C4-2B (cell line): ENCODE measurements at regions not wholly inside any gene's neighbourhood (a gene's known extent, or its start where the extent isn't known, plus 50 kb on each side); places are given as distances from the start of the nearest gene placed in this dataset.

ENCODE experiments used
- H3K27ac ChIP-seq: fragments of 450-650 bp; 2 replicates; pipeline ENCODE4 v1.5.1; 2017
- ZFX ChIP-seq: fragments of 450-650 bp; IDR thresholded peaks from 2 replicates; pipeline ENCODE4 v1.6.1; 2017
- TF ChIP-seq, protein P1 (sequence below): fragments of 450-650 bp; conservative IDR thresholded peaks from 2 replicates; pipeline ENCODE4 v1.5.1; 2017; ENCODE audit warnings: mild to moderate bottlenecking

- no peak overlapping the region for H3K27ac ChIP-seq
- TF ChIP-seq, protein P1, sequence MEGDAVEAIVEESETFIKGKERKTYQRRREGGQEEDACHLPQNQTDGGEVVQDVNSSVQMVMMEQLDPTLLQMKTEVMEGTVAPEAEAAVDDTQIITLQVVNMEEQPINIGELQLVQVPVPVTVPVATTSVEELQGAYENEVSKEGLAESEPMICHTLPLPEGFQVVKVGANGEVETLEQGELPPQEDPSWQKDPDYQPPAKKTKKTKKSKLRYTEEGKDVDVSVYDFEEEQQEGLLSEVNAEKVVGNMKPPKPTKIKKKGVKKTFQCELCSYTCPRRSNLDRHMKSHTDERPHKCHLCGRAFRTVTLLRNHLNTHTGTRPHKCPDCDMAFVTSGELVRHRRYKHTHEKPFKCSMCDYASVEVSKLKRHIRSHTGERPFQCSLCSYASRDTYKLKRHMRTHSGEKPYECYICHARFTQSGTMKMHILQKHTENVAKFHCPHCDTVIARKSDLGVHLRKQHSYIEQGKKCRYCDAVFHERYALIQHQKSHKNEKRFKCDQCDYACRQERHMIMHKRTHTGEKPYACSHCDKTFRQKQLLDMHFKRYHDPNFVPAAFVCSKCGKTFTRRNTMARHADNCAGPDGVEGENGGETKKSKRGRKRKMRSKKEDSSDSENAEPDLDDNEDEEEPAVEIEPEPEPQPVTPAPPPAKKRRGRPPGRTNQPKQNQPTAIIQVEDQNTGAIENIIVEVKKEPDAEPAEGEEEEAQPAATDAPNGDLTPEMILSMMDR, result no peak
- TF ChIP-seq ZFX, result no peak
Measured at GRCh38 chr16:86783636-86784626, 205.6 kb downstream of the FOXL1 start.

- H3K27ac ChIP-seq, result no peak overlapping the region
- no peak for TF ChIP-seq ZFX
- TF ChIP-seq, protein P1, result no peak
Measured at GRCh38 chr16:86786338-86786737, 208.0 kb downstream of the FOXL1 start.

DNA sequence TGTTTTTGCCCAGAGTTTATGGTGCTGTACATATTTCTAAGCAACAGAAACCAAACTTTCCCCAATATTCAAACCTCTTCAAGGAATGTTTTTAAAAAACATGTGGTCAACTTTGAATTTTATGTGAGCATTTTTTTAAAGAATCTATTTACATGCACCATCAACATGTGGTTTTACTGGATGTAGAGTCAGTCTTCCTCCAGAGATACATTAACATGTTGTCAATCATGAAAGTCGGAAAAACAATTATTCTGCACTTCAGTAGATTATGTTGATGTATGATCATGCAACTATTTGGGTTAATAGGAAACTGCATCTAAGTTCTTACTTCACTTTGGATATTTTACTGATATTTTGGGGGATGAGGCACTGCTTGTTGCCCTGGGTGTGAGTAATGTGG, 208.6 kb downstream of the FOXL1 start:
- TF ChIP-seq, protein P1, result no peak
- no peak for TF ChIP-seq ZFX
- no peak overlapping the region for H3K27ac ChIP-seq

DNA sequence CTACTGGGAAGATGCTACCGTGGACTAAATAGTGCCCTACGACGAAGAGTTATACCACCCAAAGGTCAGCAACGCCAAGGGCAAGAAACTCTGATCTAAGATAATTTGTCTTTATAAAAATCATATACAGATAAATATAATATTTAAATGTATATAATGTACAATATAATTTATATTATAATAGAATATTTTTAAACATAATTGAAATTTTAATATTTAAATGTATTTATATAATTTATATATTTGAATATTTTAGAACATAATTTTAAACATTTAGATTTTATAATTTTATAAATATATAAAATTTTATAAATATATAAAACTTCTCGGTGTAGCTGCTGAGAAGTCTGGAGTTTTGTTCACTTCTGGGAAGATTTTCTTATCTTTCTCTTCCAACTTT, 209.2 kb downstream of the FOXL1 start:
- TF ChIP-seq, protein P1, result no peak
- TF ChIP-seq ZFX, result no peak
- no peak overlapping the region for H3K27ac ChIP-seq

DNA sequence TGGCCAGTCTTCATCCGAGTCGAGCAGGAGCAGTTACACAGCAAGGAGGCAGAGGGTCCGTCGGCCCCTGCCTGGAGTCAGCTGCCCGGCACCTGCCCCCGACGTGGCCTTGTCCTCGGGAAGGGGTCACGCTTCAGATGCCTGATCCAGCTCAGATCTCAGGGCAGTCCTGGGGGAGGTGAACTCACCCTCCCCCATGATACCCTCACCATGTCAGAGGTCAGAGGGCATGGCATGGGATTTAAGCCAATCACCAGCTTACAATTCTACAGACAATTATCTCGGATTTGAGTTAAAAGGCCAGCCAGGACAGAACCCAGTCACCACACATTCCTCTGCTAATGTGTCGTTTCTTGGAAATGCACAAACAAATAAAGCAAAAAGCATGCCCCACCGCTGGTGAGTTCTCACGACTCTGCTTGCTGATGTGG, 211.3 kb downstream of the FOXL1 start:
- no peak for TF ChIP-seq ZFX
- TF ChIP-seq, protein P1, result no peak
- H3K27ac ChIP-seq, result no peak overlapping the region

DNA sequence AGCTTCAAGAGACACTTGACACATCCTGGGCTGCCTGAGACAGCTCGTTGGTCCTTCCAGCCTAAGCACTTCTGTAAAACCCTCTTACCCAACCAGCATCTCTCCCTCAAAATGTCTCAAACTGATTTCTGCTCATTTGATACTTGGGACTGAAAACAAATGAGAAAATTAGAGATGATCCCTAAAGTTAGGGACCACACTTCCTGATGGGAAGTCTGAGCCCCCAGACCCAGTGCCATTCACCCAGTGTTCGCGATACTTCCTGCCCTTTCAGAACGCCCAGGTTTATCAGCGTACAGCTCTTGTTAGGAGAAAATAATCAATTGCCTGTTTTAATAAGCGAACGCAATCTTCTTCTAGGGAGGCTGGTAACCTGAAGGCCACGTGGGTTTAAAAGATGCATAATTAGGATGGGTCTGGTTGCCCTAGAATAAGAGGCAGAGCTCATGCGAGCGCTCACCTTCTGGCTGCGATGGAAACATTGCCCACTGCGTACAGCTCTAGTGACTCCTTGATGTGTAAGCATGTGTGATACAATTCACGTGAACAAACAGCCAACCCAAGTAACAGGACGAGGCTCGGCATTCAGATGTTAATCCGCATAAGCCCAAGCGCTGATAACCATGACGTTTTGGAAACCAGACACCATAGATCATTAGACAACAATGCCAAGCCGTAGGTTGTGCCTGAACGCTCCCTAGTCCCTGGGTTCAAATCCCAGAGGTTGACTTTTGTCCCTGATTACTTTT, 213.1 kb downstream of the FOXL1 start:
- TF ChIP-seq ZFX, result no peak
- TF ChIP-seq, protein P1, result no peak
- H3K27ac ChIP-seq, result no peak overlapping the region
